Neuronal stem cell (in vitro differentiated cells): ENCODE measurements at regions not wholly inside any gene's neighbourhood (a gene's known extent, or its start where the extent isn't known, plus 50 kb on each side); places are given as distances from the start of the nearest gene placed in this dataset.

Experiments
- DNase-seq: peaks from one replicate; pipeline ENCODE4 v3.0.0-alpha.2; 2013; ENCODE audit warnings: low spot score
- H2AFZ ChIP-seq: one replicate; pipeline ENCODE4 v1.6.1; 2013; ENCODE audit warnings: mild to moderate bottlenecking, low read length, inconsistent platforms
- H2AK5ac ChIP-seq: 2 replicates; pipeline ENCODE4 v1.6.1; 2013; ENCODE audit warnings: low read depth, mild to moderate bottlenecking, inconsistent platforms, low read length, moderate library complexity, mixed read lengths
- H2BK120ac ChIP-seq: 2 replicates; pipeline ENCODE4 v1.6.1; 2013; ENCODE audit warnings: low read depth, mild to moderate bottlenecking, inconsistent platforms, low read length, moderate library complexity, mixed read lengths
- H2BK12ac ChIP-seq: one replicate; pipeline ENCODE4 v1.6.1; 2013; ENCODE audit warnings: low read length, inconsistent platforms
- H2BK15ac ChIP-seq: 2 replicates; pipeline ENCODE4 v1.6.1; 2013; ENCODE audit warnings: mild to moderate bottlenecking, low read length, inconsistent platforms, mixed read lengths
- H2BK5ac ChIP-seq: one replicate; pipeline ENCODE4 v1.6.1; 2013; ENCODE audit warnings: inconsistent platforms, mild to moderate bottlenecking, low read length, moderate library complexity
- H3K14ac ChIP-seq: one replicate; pipeline ENCODE4 v1.6.1; 2013; ENCODE audit warnings: low read length, inconsistent platforms
- H3K18ac ChIP-seq: 2 replicates; pipeline ENCODE4 v1.6.1; 2013; ENCODE audit warnings: low read length, inconsistent platforms
- H3K23ac ChIP-seq: 2 replicates; pipeline ENCODE4 v1.6.1; 2013; ENCODE audit warnings: low read depth, mild to moderate bottlenecking, mixed read lengths, low read length, inconsistent platforms; ENCODE audit not compliant: poor library complexity
- H3K27ac ChIP-seq: replicated peaks from 3 replicates; pipeline ENCODE4 v1.5.1; 2013; ENCODE audit warnings: low read length, inconsistent platforms
- H3K27me3 ChIP-seq, 3 experiments: 2 replicates each; pipeline ENCODE4 v1.6.1; 2013; ENCODE audit warnings: low read length in 3 of 3, mild to moderate bottlenecking in 2 of 3, inconsistent platforms in 1 of 3, low read depth in 1 of 3, mixed read lengths in 1 of 3, moderate library complexity in 1 of 3; ENCODE audit not compliant: control insufficient read depth in 3 of 3, insufficient read depth in 3 of 3
- H3K36me3 ChIP-seq, 2 donors: replicated peaks in 1 of 2; 2 replicates each; pipeline ENCODE4 v1.6.1; 2013; ENCODE audit warnings: low read length in 2 of 2; ENCODE audit not compliant: control insufficient read depth in 2 of 2, insufficient read depth in 2 of 2
- H3K4ac ChIP-seq: 2 replicates; pipeline ENCODE4 v1.6.1; 2013; ENCODE audit warnings: inconsistent platforms, mild to moderate bottlenecking, low read length, moderate library complexity
- H3K4me1 ChIP-seq, 2 donors: 1 replicate in 1 of 2; 2 replicates in 1 of 2; pipeline ENCODE4 v1.6.1; 2013; ENCODE audit warnings: low read length in 2 of 2, low read depth in 1 of 2; ENCODE audit not compliant: control insufficient read depth in 2 of 2, insufficient read depth in 1 of 2
- H3K4me2 ChIP-seq: one replicate; pipeline ENCODE4 v1.6.1; 2013; ENCODE audit warnings: mild to moderate bottlenecking, low read length, inconsistent platforms; ENCODE audit not compliant: insufficient read depth, poor library complexity, severe bottlenecking
- H3K4me3 ChIP-seq, 2 donors: 2 replicates each; pipeline ENCODE4 v1.5.1; 2013; ENCODE audit warnings: low read length in 2 of 2, mild to moderate bottlenecking in 2 of 2, inconsistent platforms in 1 of 2, moderate library complexity in 1 of 2
- H3K79me1 ChIP-seq: one replicate; pipeline ENCODE4 v1.6.1; 2013; ENCODE audit warnings: low read depth, mild to moderate bottlenecking, inconsistent platforms, low read length, moderate library complexity
- H3K9ac ChIP-seq: one replicate; pipeline ENCODE4 v1.6.1; 2013; ENCODE audit warnings: mild to moderate bottlenecking, low read depth, low read length, inconsistent platforms; ENCODE audit not compliant: poor library complexity
- H3K9me3 ChIP-seq, 2 donors: replicated peaks in 1 of 2; 2 replicates each; pipeline versions ENCODE3 to v1.6.1; 2013; ENCODE audit warnings: low read length in 2 of 2, mild to moderate bottlenecking in 2 of 2, inconsistent platforms in 1 of 2, low read depth in 1 of 2, mixed read lengths in 1 of 2, moderate library complexity in 1 of 2; ENCODE audit not compliant: control insufficient read depth in 2 of 2, insufficient read depth in 1 of 2
- H4K8ac ChIP-seq: one replicate; pipeline ENCODE4 v1.6.1; 2013; ENCODE audit warnings: low read depth, mild to moderate bottlenecking, inconsistent platforms, low read length, moderate library complexity
- H4K91ac ChIP-seq: one replicate; pipeline ENCODE4 v1.6.1; 2013; ENCODE audit warnings: low read length, low read depth, mild to moderate bottlenecking, inconsistent platforms; ENCODE audit not compliant: poor library complexity
- WGBS, 2 donors: extraction: QIAGEN DNeasy Blood & Tissue Kit; methylation state at CpG; one replicate each; pipeline ENCODE4 v1.1.7; 2013; ENCODE audit warnings: missing lambda C conversion rate in 2 of 2, mixed read lengths in 1 of 2; ENCODE audit not compliant: insufficient read length in 2 of 2, insufficient replicate concordance in 1 of 2; ENCODE audit errors: extremely low coverage in 2 of 2; 5-methylcytosine and 5-hydroxymethylcytosine counted together

- H3K14ac ChIP-seq = no peak overlapping the region
- H2AFZ ChIP-seq = peak overlapping the region; percentile 40
- no peak overlapping the region for H3K23ac ChIP-seq
- H3K79me1 ChIP-seq = no peaks in the 10 kb centered on the region
- H3K4me2 ChIP-seq = no peak overlapping the region
- no peaks in the 10 kb centered on the region for H3K27me3 ChIP-seq
- H3K4me1 ChIP-seq = peaks cover 5 to 8% of the 10 kb centered on the region in 2 donors
- no peak overlapping the region for H3K4ac ChIP-seq
- H2BK12ac ChIP-seq = no peak overlapping the region
- no peak overlapping the region for H2AK5ac ChIP-seq
- H4K91ac ChIP-seq = no peak overlapping the region
- no peak overlapping the region for H3K4me3 ChIP-seq
- H2BK5ac ChIP-seq = no peak overlapping the region
- H3K27ac ChIP-seq = no peak overlapping the region
- H3K9me3 ChIP-seq = no peaks in the 10 kb centered on the region
- H2BK15ac ChIP-seq = no peak overlapping the region
- no peak overlapping the region for H2BK120ac ChIP-seq
- no peak overlapping the region for H3K18ac ChIP-seq
- no peak overlapping the region for H4K8ac ChIP-seq
- no peak overlapping the region for H3K9ac ChIP-seq
- no peaks in the 10 kb centered on the region for H3K36me3 ChIP-seq
- WGBS, 2 donors = no CpG with 5 or more reads among the region's 30 CpGs
- DNase-seq = peak; percentile 23
Measured at GRCh38 chr5:3854188-3854821, 258.7 kb downstream of the IRX1 start.

- no peak overlapping the region for H3K27ac ChIP-seq
- no peak overlapping the region for H3K14ac ChIP-seq
- H3K4ac ChIP-seq = no peak overlapping the region
- no peak overlapping the region for H3K4me2 ChIP-seq
- WGBS, 2 donors = no CpG with 5 or more reads among the region's 6 CpGs
- H3K9me3 ChIP-seq = no peaks in the 10 kb centered on the region
- H2BK15ac ChIP-seq = no peak overlapping the region
- H3K9ac ChIP-seq = no peak overlapping the region
- no peak for DNase-seq
- no peak overlapping the region for H3K4me3 ChIP-seq
- H2AK5ac ChIP-seq = no peak overlapping the region
- peaks cover 5 to 8% of the 10 kb centered on the region in 2 donors for H3K4me1 ChIP-seq
- no peak overlapping the region for H4K8ac ChIP-seq
- H2AFZ ChIP-seq = no peak overlapping the region
- H3K36me3 ChIP-seq = no peaks in the 10 kb centered on the region
- no peak overlapping the region for H2BK12ac ChIP-seq
- no peak overlapping the region for H3K23ac ChIP-seq
- H2BK5ac ChIP-seq = no peak overlapping the region
- no peak overlapping the region for H4K91ac ChIP-seq
- no peak overlapping the region for H3K18ac ChIP-seq
- H3K79me1 ChIP-seq = no peaks in the 10 kb centered on the region
- no peaks in the 10 kb centered on the region for H3K27me3 ChIP-seq
- no peak overlapping the region for H2BK120ac ChIP-seq
Measured at GRCh38 chr5:3856036-3856435, 260.4 kb downstream of the IRX1 start.

DNA sequence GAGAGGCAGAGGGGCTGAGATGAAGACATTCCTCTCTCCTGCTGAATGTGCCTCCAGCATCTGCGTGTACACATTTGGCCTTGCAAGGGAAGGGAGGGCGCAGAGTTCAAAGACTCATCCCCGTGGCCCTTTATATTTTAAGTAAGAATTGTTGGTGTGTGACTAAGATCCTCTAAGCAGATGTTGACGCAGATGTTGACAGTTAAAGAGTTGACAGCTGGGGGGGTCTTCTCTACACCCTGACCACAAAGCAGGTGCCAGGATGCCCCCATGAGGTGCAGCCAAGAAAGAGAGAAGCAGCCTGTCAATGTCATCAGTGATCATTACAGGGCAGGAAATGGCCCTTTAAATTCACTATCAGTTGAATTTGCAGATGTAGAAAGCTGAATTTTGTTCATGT is 262.9 kb downstream of the IRX1 start:
- H3K23ac ChIP-seq = no peak overlapping the region
- peaks cover 5 to 6% of the 10 kb centered on the region in 2 donors for H3K4me1 ChIP-seq
- no peak overlapping the region for H3K9ac ChIP-seq
- no peak overlapping the region for H4K91ac ChIP-seq
- no peak overlapping the region for H3K4me3 ChIP-seq
- no CpG with 5 or more reads among the region's 4 CpGs for WGBS, 2 donors
- no peak overlapping the region for H3K18ac ChIP-seq
- peak overlapping the region; percentile 51 for H2AFZ ChIP-seq
- no peaks in the 10 kb centered on the region for H3K27me3 ChIP-seq
- no peak overlapping the region for H2AK5ac ChIP-seq
- H3K27ac ChIP-seq = no peak overlapping the region
- no peak overlapping the region for H3K14ac ChIP-seq
- H2BK120ac ChIP-seq = no peak overlapping the region
- H3K4me2 ChIP-seq = no peak overlapping the region
- H2BK15ac ChIP-seq = peak overlapping the region; percentile 24
- no peak for DNase-seq
- no peak overlapping the region for H2BK12ac ChIP-seq
- H3K36me3 ChIP-seq = no peaks in the 10 kb centered on the region
- no peak overlapping the region for H2BK5ac ChIP-seq
- no peak overlapping the region for H4K8ac ChIP-seq
- no peaks in the 10 kb centered on the region for H3K79me1 ChIP-seq
- no peak overlapping the region for H3K4ac ChIP-seq
- peaks cover 0 to 4% of the 10 kb centered on the region in 2 donors for H3K9me3 ChIP-seq

DNA sequence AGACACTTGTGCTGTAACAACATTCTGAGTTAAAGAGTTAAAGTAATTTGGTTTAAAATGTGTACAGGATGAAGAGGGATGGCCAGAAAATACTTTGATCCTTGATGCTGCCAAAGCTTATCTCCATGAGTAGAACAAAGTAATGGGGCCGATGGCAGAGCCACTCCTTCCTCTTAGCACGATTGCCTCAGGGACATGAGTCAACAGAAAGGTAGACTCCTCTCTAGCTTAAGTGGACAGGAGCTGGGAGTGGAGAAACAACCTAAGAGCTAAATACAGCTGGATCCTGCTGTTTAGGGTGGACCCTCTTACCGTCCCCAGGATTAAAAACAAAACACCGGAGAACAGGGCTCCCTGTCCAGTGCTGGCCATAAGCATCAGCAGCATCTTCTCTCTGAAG is 267.3 kb downstream of the IRX1 start:
- Histone ChIP-seq H2AK5ac (no peak overlapping the region), H3K4me1 (peaks cover 2 to 5% of the 10 kb centered on the region in 2 donors), H4K91ac (no peak overlapping the region), H4K8ac (no peak overlapping the region), H3K23ac (no peak overlapping the region), H3K36me3 (no peaks in the 10 kb centered on the region), H2BK12ac (no peak overlapping the region), H3K27ac (no peak overlapping the region), H3K9me3 (peaks cover 0 to 4% of the 10 kb centered on the region in 2 donors), H3K4ac (no peak overlapping the region), H3K79me1 (no peaks in the 10 kb centered on the region), H3K4me2 (no peak overlapping the region), H2AFZ (no peak overlapping the region), H2BK5ac (no peak overlapping the region), H2BK15ac (no peak overlapping the region), H3K14ac (no peak overlapping the region), H2BK120ac (no peak overlapping the region), H3K27me3 (no peaks in the 10 kb centered on the region), H3K4me3 (no peak overlapping the region), H3K9ac (no peak overlapping the region), H3K18ac (no peak overlapping the region)
- no CpG with 5 or more reads among the region's 4 CpGs for WGBS, 2 donors
- DNase-seq = no peak
